HG02610 (cell line): ENCODE measurements at regions not wholly inside any gene's neighbourhood (a gene's known extent, or its start where the extent isn't known, plus 50 kb on each side); places are given as distances from the start of the nearest gene placed in this dataset.
"Not testable (repeated sequence)": the region's sequence is repeated elsewhere in the genome, so short reads cannot be mapped to it uniquely, and the experiment has no call there.

Experiments
- ATAC-seq: cut with Tn5 transposase; IDR thresholded peaks from one replicate; pipeline ENCODE4 v1.9.1; 2021; ENCODE audit warnings: mild to moderate bottlenecking, moderate library complexity; ENCODE audit not compliant: unreplicated experiment

DNA sequence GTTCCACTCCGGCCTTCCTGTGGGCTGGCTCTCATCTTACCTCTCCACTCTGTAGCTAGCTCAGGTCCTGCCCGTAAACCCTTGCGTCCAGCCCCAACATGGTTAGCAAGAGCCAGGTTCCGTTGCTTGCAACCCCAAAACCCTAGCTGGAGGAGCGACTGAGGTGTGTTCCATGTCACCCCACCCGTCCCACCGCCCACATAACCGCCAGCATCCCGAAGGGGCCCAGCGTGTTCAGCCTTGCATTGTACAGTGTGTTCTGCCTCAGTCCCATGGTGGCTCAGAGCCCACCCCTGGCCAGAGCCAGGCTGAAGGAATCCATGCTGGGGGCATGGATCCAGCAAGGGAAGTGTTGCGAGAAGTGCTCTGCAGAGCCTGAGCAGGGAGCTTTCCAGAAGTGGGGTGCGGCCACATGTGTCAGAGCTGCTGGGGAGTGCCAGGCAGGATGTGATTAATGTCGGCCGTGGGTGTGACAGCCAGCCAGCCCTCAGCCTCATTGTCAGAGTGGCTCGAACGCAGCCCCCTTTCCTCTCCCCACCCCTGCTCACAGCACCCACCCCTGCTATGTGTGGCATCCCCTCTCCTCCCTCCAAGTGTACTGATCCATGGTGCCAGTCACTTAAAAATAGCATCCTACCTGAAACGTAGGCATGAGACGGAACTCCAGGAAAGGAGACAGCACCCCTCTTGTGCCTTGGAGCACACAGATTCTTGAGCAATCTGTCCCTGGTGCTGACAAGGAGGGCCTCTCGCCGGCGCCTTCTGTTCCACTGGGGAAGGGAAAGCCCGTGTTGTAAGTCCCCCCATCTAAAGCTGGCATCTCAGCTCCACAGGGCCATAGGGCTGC is 158.9 kb downstream of the OR4M2 start:
- not testable (repeated sequence) for ATAC-seq

DNA sequence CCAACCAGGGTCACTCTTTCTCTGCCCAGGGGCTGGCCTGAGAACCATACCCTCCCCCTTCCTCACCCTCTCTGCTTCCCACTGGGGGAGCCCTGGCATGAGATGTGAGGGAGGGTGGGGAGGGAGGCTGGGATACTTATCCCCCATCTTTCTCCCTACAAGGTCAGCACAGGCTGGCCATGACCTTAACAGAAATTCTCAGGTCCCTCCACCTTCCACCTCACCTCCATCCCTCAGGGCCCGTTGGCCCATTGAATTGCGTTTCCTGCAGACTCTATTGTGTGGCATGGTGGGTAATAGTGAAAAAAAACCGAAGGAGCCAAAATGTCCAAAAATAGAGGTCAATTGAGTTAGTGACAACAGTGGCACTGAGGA is 159.5 kb downstream of the OR4M2 start:
- ATAC-seq = no peak

DNA sequence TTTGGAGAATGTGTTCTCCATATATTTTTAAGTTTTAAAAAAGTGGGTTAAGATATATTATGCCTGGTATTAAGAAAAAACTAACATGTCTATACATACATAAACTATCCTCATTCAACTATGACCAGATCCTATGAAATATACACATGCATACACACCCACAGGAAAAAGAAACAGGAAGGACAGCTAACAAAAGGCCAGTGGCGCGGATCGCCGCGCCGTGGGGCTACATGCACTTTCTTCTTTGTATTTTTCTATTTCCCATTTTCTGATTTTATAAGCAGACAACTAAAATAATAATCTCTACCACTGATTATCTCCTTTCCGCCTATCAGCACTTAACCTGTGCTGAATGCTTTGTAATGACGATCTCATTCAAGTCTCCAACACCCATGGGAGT is 160.1 kb downstream of the OR4M2 start:
- no peak for ATAC-seq

DNA sequence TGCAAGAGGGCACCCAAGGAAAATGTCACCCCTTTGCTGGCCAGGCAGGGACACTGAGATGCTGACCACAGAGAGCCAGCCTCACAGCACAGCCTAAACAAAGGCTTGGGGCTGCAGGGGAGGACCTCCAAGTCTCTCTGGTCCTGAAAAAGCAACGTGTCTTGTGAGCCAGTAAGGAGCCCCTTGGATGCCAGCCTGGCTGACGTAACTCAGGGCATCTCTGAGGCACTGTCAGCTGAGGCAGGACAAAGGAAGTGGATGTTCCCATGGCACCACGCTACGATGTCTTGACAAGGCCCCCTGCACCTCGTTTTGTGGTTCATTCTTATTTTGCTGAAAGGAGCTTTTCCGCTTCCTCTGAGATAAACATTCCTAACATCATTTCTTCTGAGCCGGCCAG is 160.7 kb downstream of the OR4M2 start:
- no peak for ATAC-seq

DNA sequence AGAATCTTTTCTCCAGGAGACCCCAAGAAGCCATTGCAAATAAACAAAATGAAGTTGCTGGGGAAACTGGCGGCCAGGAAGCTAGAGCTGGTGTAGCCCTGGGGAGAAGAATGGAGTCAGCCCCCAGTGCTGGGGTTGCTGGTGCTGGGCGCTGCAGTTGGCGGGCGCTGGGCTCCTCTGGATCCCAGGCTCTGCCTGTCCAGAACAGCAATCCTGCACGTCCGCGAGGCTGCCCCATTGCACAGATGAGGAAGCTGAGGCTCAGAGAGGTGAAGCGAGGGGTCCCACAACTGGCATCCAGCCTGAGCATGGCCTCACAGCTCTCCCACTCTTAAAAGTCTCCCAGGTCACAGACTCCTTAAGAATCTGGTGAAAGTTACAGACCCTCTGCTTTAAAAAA is 161.1 kb downstream of the OR4M2 start:
- ATAC-seq = no peak

DNA sequence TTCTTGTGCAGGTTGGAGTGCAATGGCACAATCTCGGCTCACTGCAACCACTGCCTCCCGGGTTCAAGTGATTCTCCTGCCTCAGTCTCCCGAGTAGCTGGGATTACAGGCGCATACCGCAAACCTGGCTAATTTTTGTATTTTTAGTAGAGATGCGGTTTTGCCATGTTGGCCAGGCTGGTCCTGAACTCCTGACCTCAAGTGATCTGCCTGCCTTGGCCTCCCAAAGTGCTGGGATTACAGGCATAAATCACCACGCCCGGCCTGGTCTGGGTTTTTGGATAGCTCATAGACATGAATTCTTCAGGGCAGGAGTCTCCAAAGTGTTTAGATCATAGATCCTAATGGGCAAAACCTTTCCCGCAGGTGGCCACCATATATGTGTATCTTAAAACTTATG is 162.0 kb downstream of the OR4M2 start:
- ATAC-seq = not testable (repeated sequence)

DNA sequence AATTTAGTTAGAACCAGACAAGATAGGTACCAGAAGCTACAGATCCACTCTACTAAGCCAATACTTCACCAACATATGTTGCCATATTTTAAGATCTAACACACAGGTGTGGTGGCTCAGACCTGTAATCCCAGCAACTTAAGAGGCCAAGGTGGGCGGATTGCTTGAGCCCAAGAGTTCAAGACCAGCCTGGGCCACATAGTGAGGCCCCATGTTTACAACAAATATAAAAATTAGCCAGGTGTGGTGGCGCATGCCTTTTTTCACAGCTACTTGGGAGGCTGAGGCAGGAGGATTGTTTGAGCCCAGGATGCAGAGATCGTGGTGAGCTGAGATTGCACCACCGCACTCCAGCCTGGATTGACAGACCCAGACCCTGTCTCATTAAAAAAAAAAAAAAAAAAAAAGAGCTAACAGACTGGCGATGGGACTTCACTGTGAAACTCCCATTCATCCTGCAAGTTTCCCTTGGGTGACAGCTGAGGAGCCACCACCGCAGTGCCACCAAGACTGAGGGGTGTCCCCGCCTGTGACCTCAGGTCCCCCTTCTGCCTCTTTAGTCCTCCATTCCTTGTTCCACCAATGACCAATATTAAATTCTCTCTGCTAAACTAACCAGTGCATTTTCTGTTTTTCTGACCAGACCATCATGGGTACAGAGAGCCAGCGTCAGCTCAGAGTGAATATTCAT is 163.3 kb downstream of the OR4M2 start:
- no peak for ATAC-seq

DNA sequence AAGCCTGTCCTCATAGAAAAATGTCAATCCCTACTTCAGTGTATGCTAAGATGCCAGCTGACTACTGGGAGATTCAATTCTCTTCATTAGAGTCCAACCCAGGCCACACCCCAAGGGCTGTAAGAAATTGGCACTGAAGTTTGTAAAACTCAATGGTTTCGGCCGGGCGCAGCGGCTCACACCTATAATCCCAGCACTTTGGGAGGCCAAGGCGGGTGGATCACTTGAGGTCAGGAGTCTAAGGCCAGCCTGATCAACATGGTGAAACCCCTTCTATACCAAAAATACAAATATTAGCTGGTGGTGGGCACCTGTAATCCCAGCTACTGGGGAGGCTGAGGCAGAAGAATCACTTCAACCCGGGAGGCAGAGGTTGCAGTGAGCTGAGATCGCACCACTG is 169.2 kb downstream of the OR4M2 start:
- not testable (repeated sequence) for ATAC-seq

DNA sequence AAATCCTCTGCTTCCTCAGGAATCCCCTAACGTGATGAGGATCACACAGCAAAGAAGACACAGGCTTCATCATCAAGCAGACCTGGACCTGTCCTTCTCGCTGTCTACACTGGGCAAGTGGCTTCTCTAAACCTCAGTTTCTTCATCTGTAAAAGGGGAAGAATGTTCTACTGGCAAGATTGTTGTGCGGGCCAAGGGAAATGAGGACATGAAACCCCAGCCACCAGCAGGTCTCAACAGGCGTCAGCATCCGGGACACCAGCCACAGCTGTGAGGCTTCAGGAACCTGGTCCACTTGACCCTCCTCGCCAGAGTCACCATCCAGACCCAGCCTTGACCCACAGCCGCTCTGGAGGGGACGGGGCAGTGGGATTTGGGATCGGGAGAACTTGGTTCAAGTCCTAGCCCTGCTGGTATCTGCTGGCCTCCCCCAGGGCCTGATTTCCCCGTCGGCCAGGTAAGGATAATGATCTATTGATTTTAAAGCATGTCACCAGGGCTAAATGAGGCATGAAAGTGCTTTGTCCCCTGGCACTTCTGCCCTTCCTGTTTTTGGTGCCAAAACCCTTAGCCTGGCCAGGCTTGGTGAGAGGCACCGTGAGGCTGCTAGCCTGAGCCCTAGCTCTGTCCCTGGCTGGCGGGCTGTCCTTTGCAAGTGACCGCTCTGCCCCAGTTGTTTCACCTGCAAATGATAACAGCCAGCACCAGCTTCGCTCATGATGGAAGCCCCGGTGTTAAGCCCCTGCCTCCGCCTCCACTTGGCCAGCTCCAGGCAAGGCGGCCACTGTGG is 170.4 kb downstream of the OR4M2 start:
- not testable (repeated sequence) for ATAC-seq

DNA sequence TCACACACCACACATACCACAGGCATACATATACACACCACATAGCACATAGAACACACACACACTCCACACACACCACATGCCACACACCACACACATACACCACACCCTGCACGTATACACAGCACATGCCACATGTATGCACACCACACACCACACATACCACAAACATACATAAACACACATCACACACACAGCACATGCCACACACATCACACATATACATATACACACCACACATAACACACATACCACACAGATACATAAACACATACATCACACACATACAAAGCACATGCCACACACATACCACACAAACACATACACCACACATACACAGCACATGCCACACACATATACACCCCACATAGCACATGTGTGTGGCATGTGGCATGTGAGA is 171.1 kb downstream of the OR4M2 start:
- ATAC-seq = no peak

DNA sequence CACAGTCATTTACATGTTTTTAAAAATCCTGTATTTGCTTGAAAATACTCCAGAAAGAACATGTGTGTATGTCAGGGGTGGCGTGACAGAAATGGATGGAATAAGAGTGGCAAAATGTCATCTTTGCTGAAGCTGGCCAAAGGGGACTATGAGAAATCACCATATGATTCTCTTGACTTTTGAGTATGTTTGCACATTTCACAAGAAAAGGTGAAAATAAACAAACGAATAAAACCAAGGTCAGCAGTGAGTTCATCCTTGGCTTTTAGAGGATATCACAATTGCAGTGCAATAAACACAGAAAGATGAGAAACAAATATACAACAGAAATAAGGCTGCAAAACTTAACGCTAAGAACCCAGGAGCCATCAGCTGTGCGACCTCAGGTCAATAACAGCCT is 171.7 kb downstream of the OR4M2 start:
- not testable (repeated sequence) for ATAC-seq

DNA sequence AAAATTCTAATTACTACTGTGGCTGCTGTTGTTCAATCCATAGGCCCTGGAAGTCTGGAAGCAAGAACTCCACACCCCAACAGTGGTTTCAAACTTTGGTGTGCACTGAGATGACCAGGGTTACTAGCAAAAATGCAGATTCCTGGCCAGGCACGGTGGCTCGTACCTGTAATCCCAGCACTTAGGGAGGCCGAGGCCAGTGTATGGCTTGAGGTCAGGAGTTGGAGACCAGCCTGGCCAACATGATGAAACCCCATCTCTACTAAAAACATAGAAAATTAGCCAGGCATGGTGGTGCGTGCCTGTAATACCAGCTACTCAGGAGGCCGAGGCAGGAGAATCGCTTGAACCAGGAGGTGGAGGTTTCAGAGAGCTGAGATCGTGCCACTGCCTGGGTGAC is 172.2 kb downstream of the OR4M2 start:
- not testable (repeated sequence) for ATAC-seq

DNA sequence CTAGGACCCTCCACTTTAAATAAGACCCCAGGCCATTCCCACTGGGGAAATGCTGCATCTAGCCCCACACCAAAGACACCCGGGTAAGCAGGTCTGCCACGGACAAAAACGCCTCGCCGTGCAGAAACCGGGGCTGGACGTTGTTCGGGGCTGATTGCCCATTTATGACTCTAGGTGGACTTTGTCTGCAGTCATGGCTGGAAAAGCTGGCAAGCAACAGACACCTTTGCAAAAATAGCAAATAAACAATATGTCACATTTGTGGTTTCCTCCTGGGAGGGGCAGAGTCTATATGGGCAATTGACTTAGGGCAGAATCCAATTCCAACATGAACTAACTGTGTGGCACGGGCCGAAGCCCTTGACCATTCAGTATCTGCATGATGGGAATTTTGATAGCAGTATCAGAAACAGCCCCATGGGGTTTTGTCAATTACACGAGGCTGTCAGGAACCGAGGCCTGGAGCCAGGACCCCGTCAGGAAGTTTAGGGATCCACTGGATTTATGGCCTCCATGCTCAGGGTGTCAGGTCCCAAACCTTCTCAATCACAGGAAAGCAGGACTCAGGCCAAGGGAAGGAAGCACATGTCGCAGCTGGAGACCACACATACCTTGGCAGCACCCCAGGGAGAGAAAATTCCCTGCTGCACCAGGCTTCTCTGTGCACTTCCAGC is 172.8 kb downstream of the OR4M2 start:
- not testable (repeated sequence) for ATAC-seq

DNA sequence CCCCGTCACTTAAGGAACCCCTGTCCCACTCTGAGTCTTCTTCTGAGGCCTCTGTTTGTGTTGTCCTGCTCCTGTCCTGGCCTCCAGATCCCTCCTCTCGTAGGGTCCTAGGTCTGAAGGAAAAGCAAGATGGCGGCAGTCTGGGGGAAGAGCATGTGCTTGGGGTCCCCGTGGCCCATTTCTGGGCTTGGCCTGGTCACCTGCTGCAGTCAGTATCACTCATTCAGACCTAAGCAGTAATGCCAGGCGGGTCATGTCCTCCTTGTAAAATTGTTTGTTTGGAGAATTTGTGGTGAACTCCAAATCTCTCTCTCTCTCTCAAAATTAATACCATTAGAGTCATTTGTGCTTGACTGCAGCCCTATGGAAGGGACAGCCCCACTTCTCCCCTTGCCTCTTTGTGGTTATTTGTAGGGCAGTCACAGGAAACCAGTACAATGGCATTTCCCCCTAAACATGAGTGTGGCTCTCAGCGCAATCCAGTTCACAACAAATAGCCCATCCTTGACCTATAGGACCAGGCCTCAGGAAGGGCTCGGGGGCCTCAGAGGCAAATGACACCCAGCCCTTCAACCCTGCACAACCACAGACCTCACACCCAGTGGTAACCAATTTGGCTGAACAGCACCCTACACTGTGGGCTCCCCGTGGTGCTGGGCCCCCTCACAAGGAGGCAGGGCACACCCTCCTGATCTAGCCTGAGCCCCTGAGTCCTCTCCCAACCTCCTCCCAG is 173.5 kb downstream of the OR4M2 start:
- peak; percentile 86 for ATAC-seq

DNA sequence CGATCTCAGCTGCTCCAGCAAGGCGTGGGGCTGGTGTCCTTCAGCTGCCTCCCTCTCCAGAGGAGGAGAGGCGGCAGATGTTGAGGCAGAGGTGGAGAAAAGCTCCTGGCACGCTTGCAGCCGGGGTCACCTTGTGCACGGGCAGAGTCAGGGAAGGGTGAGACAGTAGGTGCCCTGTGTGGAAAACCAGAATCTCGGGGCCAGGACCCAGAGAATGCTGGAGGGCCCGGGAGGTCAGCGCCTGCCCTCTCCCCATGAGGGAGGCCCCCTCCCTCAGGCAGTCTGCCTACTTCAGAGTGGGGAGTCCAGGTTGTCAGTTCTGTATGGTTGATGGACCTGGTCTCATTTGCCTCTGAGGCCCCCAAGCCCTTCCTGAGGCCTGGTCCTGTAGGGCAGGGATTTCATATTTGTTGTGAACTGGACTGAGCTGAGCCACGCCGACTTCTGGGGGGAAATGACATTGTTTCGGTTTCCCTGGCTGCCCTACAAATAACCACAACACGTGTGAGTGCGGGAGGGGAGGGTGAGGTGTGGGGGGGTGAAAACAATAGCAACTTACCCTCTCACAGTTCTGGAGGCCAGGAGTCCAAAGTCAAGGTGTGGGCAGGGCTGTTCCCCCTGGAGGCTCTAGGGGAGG is 174.2 kb downstream of the OR4M2 start:
- peak; percentile 5 for ATAC-seq

DNA sequence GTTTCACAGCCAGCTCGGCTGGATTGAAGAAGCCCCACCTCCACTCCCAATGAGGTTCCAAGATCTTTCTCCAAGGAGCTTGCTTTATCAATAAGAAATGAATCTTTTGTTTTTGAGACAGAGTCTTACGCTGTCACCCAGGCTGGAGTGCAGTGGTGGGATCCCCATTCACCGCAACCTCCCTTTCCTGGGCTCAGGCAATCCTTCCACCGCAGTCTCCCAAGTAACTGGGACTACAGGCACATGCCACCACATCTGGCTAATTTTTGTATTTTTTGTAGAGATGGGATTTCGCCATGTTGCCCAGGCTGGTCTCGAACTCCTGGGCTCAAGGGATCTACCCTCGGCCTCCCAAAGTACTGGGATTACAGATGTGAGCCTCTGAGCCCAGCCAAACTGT is 175.3 kb downstream of the OR4M2 start:
- not testable (repeated sequence) for ATAC-seq

DNA sequence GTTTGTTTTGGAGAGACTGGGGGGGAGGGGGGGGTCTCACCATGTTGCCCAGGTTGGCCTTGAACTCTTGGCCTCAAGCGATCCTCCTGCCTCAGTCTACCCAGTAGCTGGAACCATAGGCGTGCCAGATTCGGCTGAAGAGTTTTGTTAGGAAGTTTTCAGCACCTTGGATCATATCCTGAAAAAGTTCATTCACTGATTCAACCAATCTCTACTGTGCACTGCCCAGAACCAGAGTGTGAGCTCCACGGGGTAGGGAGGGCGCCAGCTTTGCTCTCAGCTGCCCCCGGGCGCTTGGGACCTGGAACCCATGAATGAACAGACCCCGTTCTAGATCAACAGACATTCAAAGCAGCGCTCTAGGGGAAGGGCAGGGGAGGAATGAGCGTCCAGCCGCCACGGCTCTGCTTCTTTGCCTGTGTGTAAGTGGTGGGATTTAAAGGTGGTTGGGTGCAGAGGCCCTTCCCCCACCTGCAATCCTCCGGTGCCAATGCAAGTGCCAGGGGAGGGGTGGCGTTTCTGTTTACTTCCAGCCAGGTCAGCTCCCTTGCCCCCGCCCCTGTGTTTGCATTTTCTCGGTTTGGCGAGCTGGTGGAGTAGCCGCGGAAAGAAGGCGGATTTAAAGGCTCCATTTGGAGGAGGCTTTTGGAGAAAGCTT is 176.2 kb downstream of the OR4M2 start:
- ATAC-seq = not testable (repeated sequence)

DNA sequence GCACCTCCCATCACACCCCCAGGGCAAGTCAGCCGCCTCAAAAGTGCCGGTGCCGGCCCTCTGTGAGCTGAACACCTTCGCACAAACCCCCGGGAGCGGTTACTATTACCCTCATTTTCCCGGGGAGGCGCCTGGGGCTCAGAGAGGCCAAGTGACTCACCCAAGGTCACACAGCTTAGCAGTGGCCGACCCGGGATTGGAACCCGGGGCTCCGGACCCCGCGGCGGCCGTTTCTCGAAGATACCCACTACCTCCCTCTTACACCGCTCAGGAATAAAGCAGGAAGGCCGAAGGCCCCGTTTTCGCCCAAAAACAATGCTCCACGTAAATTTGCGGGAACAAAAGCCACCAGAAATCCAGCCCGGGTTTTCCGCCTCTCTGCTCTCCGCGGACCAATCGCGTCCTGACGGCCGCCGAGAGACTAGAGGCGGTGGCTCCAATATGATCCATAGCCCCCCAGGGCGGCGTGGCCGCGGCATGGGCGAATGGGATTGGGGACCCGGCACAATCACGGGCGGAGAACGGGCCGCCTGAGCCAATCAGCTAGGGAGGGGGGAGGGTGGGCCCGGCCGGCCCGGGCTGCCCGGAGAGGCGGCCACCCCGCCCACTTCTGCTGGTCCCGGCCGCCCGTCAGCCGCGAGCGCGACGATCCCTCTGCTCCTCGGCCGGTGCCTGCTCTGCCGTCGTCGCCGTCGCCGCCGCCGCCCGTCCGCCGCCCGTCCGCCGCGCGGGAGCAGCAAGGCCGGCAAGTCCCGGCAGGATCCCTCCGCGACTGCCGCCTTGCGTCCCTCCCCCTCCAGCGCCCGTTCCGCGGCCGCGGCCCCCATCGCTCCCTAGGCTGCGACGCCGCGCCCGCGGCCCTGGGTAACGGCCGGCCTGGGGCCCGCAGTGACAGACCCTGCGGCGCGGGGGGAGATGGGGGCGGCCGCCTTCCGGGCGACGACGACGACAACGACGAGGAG is 177.0 kb downstream of the OR4M2 start:
- no peak for ATAC-seq
